Gastrocnemius medialis (tissue), 4 donors: ENCODE measurements at regions not wholly inside any gene's neighbourhood (a gene's known extent, or its start where the extent isn't known, plus 50 kb on each side); places are given as distances from the start of the nearest gene placed in this dataset.

Experiments used
- CTCF ChIP-seq, 5 experiments: fragments of 450-650 bp in 3 of 5; fragments of 200-600 bp in 2 of 5; sonication (generic) in 2 of 5; IDR thresholded peaks in 4 of 5; conservative IDR thresholded peaks in 1 of 5; 1 replicate in 4 of 5; 2 replicates in 1 of 5; pipeline ENCODE4 v1.5.1; 2016 to 2019; ENCODE audit warnings: antibody characterized with exemption in 5 of 5, mild to moderate bottlenecking in 3 of 5, moderate library complexity in 3 of 5
- POLR2A ChIP-seq, 2 donors: fragments of 450-650 bp; IDR thresholded peaks; one replicate each; pipeline ENCODE4 v1.6.1; 2017; ENCODE audit warnings: antibody characterized with exemption in 2 of 2, mild to moderate bottlenecking in 2 of 2, moderate library complexity in 2 of 2

- no peak for TF ChIP-seq POLR2A (IDR thresholded peaks at IDR 0.05)
- no peak for TF ChIP-seq CTCF (IDR thresholded peaks at IDR 0.05 in 4 of 5, conservative IDR thresholded peaks at IDR 0.05 in 1 of 5)
These were observed 139.7 kb downstream of the RTP4 start for GRCh38 chr3:187507905-187508304.
